HG03558 (cell line): ENCODE measurements at regions not wholly inside any gene's neighbourhood (a gene's known extent, or its start where the extent isn't known, plus 50 kb on each side); places are given as distances from the start of the nearest gene placed in this dataset.
"Not testable (repeated sequence)": the region's sequence is repeated elsewhere in the genome, so short reads cannot be mapped to it uniquely, and the experiment has no call there.

Experiments
- ATAC-seq: cut with Tn5 transposase; IDR thresholded peaks from one replicate; pipeline ENCODE4 v1.9.1; 2021; ENCODE audit warnings: moderate number of reproducible peaks; ENCODE audit not compliant: unreplicated experiment; ENCODE audit errors: extremely low read depth

GRCh38 chr6:153984811-153985210 is 54.2 kb upstream of the OPRM1 start:
- no peak for ATAC-seq

- no peak for ATAC-seq
Measured at GRCh38 chr6:153980171-153980570, 58.9 kb upstream of the OPRM1 start.

- not testable (repeated sequence) for ATAC-seq
Measured at GRCh38 chr6:153978911-153979548, 60.0 kb upstream of the OPRM1 start.

- no peak for ATAC-seq
Measured at GRCh38 chr6:153976921-153977693, 61.9 kb upstream of the OPRM1 start.

GRCh38 chr6:153966001-153966400 is 73.0 kb upstream of the OPRM1 start:
- ATAC-seq, result no peak

- ATAC-seq, result no peak
Measured at GRCh38 chr6:153963352-153963751, 75.7 kb upstream of the OPRM1 start.

GRCh38 chr6:153962555-153962954 is 76.5 kb upstream of the OPRM1 start:
- no peak for ATAC-seq

- no peak for ATAC-seq
Measured at GRCh38 chr6:153960741-153961140, 78.3 kb upstream of the OPRM1 start.

- ATAC-seq, result no peak
Measured at GRCh38 chr6:153960281-153960680, 78.8 kb upstream of the OPRM1 start.

GRCh38 chr6:153959276-153959675 is 79.8 kb upstream of the OPRM1 start:
- no peak for ATAC-seq

- ATAC-seq, result no peak
Measured at GRCh38 chr6:153958860-153959259, 80.2 kb upstream of the OPRM1 start.

GRCh38 chr6:153957394-153957793 is 81.6 kb upstream of the OPRM1 start:
- ATAC-seq, result peak; percentile 91

- ATAC-seq, result no peak
Measured at GRCh38 chr6:153956808-153957207, 82.2 kb upstream of the OPRM1 start.

- no peak for ATAC-seq
Measured at GRCh38 chr6:153949616-153950015, 89.4 kb upstream of the OPRM1 start.

GRCh38 chr6:153947808-153948447 is 91.1 kb upstream of the OPRM1 start:
- no peak for ATAC-seq

- ATAC-seq, result no peak
Measured at GRCh38 chr6:153944201-153944600, 94.8 kb upstream of the OPRM1 start.

GRCh38 chr6:153942361-153942760 is 96.7 kb upstream of the OPRM1 start:
- no peak for ATAC-seq

- ATAC-seq, result no peak
Measured at GRCh38 chr6:153941768-153942167, 97.3 kb upstream of the OPRM1 start.

- no peak for ATAC-seq
Measured at GRCh38 chr6:153938876-153939275, 100.2 kb upstream of the OPRM1 start.

GRCh38 chr6:153931431-153931830 is 107.6 kb upstream of the OPRM1 start:
- no peak for ATAC-seq

- ATAC-seq, result no peak
Measured at GRCh38 chr6:153927867-153928266, 111.2 kb upstream of the OPRM1 start.
